HG02642 (cell line): ENCODE measurements at regions not wholly inside any gene's neighbourhood (a gene's known extent, or its start where the extent isn't known, plus 50 kb on each side); places are given as distances from the start of the nearest gene placed in this dataset.
"Not testable (repeated sequence)": the region's sequence is repeated elsewhere in the genome, so short reads cannot be mapped to it uniquely, and the experiment has no call there.

ENCODE experiments used
- ATAC-seq: cut with Tn5 transposase; IDR thresholded peaks from one replicate; pipeline ENCODE4 v1.9.1; 2021; ENCODE audit warnings: mild to moderate bottlenecking; ENCODE audit not compliant: unreplicated experiment, poor library complexity

GRCh38 chr18:44546954-44547353, 133.7 kb upstream of the SETBP1 start:
- no peak for ATAC-seq

DNA sequence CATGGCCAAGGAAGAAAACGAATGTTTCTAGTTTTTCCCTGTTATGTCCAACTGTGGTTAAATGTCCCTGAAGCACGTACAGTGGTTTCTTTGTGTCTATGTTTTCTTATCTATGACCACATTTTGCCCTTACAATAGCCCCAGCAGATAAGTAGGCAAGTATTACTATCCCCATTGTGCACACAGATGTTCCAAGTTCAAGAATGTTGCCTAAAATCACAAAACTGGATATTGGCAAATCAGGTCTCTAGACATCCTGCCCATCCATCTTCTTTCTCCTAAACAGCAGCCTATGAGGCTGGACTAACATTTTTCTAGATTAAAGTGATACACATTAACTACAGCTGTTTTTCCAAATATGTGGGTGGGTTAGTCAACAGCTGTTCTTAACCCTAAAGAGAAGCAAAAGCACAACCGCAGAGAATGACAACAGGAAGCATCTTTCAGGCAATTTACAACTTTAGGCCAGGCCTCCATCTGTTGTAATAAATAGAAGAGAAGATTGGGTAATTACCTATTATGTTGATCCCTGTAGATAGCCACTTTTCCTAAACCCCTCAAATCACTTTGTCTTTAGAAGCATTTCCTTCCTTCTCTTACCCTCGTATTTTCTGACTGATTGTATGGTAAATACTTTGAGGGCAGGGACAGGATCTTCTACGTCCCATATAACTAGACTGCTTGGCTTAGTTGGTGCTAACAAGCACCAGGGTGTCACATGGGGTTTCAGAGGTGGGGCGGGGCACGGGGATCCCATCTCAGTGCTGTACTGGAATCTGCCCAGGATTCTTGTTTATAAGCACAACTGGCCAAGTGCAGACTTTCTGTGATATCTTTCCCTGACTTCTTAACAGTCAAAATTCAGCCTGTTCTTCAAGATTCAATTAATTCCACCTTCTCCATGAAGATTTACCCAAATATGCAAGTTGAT, 132.1 kb upstream of the SETBP1 start:
- ATAC-seq: no peak

DNA sequence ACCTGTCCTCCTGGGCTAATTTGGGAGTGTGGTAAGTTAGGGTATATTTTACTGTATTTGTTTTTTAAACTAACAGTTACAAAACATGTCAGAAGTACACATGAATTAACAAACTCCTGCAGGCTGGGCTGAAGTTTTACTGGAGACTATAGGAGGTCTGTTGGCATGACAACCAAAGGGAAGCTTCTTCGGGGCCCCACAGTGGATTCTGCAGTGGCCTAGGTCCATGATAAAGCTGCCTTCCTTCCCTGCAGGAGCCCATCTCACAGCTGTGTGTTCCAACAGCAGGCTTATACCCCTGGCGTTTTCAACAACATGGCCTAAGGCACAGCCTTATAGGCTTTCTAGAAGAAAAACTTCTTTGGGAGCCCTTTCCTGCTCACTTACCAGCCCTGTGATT, 128.0 kb upstream of the SETBP1 start:
- ATAC-seq: no peak

GRCh38 chr18:44556296-44556695, 124.4 kb upstream of the SETBP1 start:
- ATAC-seq: no peak

DNA sequence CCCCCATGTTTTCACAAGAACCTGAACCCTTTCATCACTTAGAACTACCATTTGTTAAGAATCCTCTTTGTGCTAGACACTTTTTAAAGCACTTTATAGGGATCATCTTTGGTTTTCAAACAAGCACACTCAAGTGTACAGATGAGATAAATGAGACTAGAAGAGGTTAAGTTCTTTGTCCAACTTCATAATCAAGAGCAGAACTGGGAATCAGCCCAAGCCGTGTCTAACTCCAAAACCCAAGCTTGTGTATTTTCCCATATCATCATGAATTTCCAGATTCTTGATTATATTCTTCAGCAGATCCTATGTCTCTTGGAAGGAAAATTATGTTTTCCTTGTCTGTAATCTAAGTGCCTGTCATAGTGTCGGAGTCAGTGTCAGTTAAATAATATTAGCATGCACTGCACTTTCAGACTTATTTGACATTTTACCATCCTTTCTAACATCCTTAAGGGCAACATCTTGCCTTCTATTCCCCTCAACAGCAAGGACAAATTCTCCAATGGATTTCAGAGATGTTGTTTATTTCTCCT, 123.0 kb upstream of the SETBP1 start:
- ATAC-seq: no peak

GRCh38 chr18:44558767-44559166, 121.9 kb upstream of the SETBP1 start:
- ATAC-seq: no peak

GRCh38 chr18:44562986-44563385, 117.7 kb upstream of the SETBP1 start:
- no peak for ATAC-seq

GRCh38 chr18:44564922-44565321, 115.8 kb upstream of the SETBP1 start:
- ATAC-seq: no peak

GRCh38 chr18:44568342-44568741, 112.3 kb upstream of the SETBP1 start:
- no peak for ATAC-seq

GRCh38 chr18:44568986-44569385, 111.7 kb upstream of the SETBP1 start:
- no peak for ATAC-seq

GRCh38 chr18:44569391-44570055, 111.2 kb upstream of the SETBP1 start:
- no peak for ATAC-seq

- peak; percentile 64 for ATAC-seq
These were observed 101.5 kb upstream of the SETBP1 start for GRCh38 chr18:44579028-44579702.

DNA sequence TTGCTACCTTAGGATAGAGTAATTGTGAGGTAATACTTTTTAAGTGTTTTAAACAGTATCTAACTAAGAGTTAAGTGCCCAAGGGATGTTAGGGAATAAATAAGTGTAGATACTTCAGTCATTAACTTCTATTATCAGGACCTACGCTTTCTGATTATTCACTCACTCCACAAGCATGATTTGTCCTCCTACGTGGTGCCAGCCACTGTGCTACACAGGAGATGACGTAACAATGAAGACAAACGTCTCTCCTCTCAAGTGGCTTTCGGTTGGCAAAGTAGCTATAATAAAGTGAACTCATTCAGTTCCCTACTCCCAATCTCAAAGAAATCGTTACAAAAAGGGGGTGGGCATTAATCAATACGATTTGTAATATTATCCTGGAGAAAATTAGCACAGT, 100.9 kb upstream of the SETBP1 start:
- no peak for ATAC-seq

DNA sequence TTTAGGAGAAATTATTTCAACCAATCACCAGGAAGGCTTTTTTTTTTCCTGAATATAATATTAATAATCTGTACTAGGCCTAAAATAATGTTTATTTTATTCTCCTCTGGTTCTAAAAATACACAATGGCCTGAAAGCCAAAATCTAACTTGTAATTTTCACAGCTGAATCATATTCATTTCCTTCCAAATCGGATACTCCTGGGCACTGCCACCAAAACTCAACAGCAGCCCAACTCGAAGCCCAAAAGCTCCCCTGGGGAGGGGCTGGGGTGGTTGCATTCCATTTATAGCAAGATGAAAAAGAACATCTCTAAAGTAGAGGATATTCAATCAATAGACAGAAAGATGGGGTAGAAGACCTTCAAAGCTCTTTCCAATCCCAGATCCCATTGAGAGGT, 100.5 kb upstream of the SETBP1 start:
- ATAC-seq: no peak

GRCh38 chr18:44580782-44581181, 99.9 kb upstream of the SETBP1 start:
- not testable (repeated sequence) for ATAC-seq

GRCh38 chr18:44582456-44582855, 98.2 kb upstream of the SETBP1 start:
- no peak for ATAC-seq

DNA sequence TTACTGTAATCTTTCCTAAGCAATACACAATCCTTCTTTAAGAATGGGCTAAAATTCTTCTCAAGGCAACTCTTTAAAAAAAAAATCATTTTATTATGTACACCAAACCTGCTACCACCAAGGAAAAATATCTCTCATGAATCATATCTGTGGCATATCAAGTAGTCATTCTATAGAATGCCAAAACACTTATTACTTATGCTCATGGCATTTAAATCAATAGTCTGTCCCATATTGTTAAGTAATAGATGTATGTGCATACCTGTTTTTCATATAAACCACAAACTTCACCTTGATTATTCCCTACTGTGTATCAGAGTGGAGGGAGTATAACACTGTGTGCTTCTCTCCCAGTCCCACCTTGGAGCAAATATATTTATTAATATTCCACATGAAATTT, 95.8 kb upstream of the SETBP1 start:
- no peak for ATAC-seq

- no peak for ATAC-seq
These were observed 93.7 kb upstream of the SETBP1 start for GRCh38 chr18:44586782-44587524.

GRCh38 chr18:44588508-44588907, 92.2 kb upstream of the SETBP1 start:
- no peak for ATAC-seq

DNA sequence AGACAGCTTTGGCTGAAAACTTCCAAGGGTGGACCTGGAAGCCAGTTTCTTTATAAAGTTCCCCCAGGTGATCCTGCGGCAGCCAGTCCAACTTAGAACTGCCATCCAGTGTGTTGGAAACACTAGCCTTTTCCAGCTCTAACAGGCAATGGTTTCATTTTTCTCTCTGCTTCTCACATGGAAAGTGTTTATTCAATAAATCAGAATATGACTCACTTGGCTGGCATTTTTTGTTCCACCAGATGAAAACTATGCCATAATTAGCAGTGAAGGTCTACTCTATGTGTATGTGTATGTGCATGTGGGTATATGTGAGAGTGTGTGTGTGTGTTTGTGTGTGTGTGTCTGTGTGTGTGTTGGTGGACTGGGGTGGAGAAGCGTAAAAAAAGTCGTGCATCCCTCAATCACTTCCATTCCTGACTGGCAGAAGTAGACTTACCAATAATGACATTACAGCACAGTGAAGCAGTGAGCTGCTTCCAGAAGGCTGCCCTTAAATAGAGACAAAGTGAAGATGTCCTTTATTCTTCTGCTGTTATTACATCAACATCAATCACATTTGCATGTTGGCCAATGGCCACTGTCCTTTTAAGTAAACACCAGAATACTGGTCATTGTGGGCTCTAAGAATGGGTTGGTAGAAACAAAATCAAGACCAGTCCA, 90.9 kb upstream of the SETBP1 start:
- no peak for ATAC-seq
